HG03066 (cell line): ENCODE measurements at regions not wholly inside any gene's neighbourhood (a gene's known extent, or its start where the extent isn't known, plus 50 kb on each side); places are given as distances from the start of the nearest gene placed in this dataset.

ENCODE experiments used
- ATAC-seq: cut with Tn5 transposase; IDR thresholded peaks from one replicate; pipeline ENCODE4 v1.9.1; 2021; ENCODE audit warnings: low read depth; ENCODE audit not compliant: unreplicated experiment

- ATAC-seq = no peak
Observed at GRCh38 chr1:99152132-99152531, 112.2 kb upstream of the PLPPR4 start.

- ATAC-seq = no peak
Observed at GRCh38 chr1:99163671-99164070, 100.6 kb upstream of the PLPPR4 start.

- no peak for ATAC-seq
Observed at GRCh38 chr1:99170516-99170915, 93.8 kb upstream of the PLPPR4 start.

- no peak for ATAC-seq
Observed at GRCh38 chr1:99171184-99171813, 93.0 kb upstream of the PLPPR4 start.

GRCh38 chr1:99173282-99173681, 91.0 kb upstream of the PLPPR4 start:
- ATAC-seq = no peak

- ATAC-seq = no peak
Observed at GRCh38 chr1:99173900-99174299, 90.4 kb upstream of the PLPPR4 start.

- no peak for ATAC-seq
Observed at GRCh38 chr1:99176753-99177152, 87.5 kb upstream of the PLPPR4 start.

- no peak for ATAC-seq
Observed at GRCh38 chr1:99177465-99177864, 86.8 kb upstream of the PLPPR4 start.

- ATAC-seq = peak; percentile 96
Observed at GRCh38 chr1:99180343-99180808, 83.9 kb upstream of the PLPPR4 start.

- no peak for ATAC-seq
Observed at GRCh38 chr1:99180915-99181314, 83.4 kb upstream of the PLPPR4 start.

- no peak for ATAC-seq
Observed at GRCh38 chr1:99181892-99182291, 82.4 kb upstream of the PLPPR4 start.

GRCh38 chr1:99185196-99185595, 79.1 kb upstream of the PLPPR4 start:
- ATAC-seq = no peak

- ATAC-seq = no peak
Observed at GRCh38 chr1:99193431-99193830, 70.9 kb upstream of the PLPPR4 start.

GRCh38 chr1:99198393-99198792, 65.9 kb upstream of the PLPPR4 start:
- no peak for ATAC-seq

- no peak for ATAC-seq
Observed at GRCh38 chr1:99207216-99207615, 57.1 kb upstream of the PLPPR4 start.
